Fibroblast of lung (primary cell): ENCODE measurements at regions not wholly inside any gene's neighbourhood (a gene's known extent, or its start where the extent isn't known, plus 50 kb on each side); places are given as distances from the start of the nearest gene placed in this dataset.

ENCODE experiments used
- EZH2 ChIP-seq: IDR thresholded peaks from 2 replicates; pipeline ENCODE4 v1.5.1; 2012; ENCODE audit warnings: low read length, control low read depth, mild to moderate bottlenecking; ENCODE audit errors: missing control alignments
- TF ChIP-seq, protein P1 (sequence below), 2 donors: IDR thresholded peaks in 1 of 2; conservative IDR thresholded peaks in 1 of 2; 1 replicate in 1 of 2; 2 replicates in 1 of 2; pipeline ENCODE4 v1.5.1; 2011 to 2012; ENCODE audit warnings: low read length in 2 of 2, control low read depth in 1 of 2, inconsistent platforms in 1 of 2, low read depth in 1 of 2, mild to moderate bottlenecking in 1 of 2

DNA sequence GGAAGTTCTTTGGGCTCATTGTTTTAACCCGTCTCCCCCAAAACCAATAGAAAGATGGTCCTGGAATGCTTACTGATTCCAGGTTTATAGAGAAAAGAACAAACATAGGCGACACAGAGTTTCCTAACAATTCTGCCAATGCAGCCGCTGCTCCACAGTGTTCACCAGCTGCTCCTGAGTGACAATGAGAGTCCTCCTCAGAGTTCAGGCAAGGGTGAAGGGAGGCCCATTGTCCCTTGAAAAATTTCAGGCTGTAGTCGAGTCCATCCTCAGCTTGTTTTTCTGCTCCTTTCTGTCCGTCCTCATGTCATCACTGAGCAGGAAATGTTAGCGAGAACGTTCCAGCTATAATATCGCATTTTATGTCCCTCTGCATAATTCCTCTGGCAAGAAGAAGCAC is 537.6 kb downstream of the TCERG1L start:
- TF ChIP-seq, protein P1, sequence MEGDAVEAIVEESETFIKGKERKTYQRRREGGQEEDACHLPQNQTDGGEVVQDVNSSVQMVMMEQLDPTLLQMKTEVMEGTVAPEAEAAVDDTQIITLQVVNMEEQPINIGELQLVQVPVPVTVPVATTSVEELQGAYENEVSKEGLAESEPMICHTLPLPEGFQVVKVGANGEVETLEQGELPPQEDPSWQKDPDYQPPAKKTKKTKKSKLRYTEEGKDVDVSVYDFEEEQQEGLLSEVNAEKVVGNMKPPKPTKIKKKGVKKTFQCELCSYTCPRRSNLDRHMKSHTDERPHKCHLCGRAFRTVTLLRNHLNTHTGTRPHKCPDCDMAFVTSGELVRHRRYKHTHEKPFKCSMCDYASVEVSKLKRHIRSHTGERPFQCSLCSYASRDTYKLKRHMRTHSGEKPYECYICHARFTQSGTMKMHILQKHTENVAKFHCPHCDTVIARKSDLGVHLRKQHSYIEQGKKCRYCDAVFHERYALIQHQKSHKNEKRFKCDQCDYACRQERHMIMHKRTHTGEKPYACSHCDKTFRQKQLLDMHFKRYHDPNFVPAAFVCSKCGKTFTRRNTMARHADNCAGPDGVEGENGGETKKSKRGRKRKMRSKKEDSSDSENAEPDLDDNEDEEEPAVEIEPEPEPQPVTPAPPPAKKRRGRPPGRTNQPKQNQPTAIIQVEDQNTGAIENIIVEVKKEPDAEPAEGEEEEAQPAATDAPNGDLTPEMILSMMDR (conservative IDR thresholded peaks at IDR 0.05 in 1 of 2, IDR thresholded peaks at IDR 0.05 in 1 of 2; ENCODE audit: low read depth in 1 of 2, low read length in 2 of 2), result no peak
- no peak for TF ChIP-seq EZH2
